ENCODE measurements at regions not wholly inside any gene's neighbourhood (a gene's known extent, or its start where the extent isn't known, plus 50 kb on each side); places are given as distances from the start of the nearest gene placed in this dataset.

GRCh38 chr6:50654155-50654554, 59.2 kb upstream of the TFAP2D start:
- no peak for DNase-seq

DNA sequence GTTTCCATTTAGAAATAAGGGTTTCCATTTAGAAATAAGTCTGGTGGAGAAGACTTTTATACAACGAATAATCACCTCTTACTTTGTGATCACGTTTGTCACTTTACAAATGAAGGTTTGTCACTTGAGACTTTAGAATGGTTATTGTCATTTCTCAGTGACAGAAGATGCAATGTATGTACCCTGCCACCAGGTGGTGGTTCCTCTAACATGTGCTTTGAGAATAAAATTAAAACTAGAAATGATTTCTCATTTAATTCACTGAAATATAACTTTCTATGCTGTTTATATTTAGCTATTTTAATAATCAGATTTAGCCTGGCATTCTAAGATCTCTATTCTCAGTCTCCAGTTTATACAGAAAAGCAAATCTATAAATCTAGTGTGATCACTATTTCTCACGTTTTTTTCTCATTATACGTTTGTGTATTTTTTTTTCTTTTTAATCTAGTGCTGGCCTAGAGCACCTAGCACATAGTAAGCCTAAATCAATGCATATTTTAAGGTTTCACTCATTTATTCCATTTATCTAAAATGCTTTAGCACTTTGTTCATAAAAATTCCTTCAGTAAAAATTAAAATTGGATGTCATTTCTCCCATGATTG, 57.4 kb upstream of the TFAP2D start:
- DNase-seq = no peak

DNA sequence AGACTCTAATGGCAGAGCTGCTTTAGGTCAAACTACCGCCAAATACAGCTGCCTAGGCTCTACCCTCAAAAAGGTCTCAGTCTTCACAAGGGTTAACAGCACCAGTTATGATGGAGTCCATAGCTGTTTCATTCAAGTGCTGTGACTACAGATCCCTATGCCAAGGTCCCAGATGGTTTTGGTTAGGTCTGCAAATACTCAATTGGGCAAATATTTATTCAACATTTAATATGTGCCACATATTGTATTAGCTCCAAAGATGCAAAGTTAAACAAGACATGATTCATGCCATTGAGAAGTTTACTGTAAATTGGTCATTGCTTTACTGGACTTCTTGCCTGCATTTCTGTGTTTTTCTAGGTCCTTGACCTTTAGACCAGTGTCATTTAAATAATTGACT, 55.8 kb upstream of the TFAP2D start:
- DNase-seq = no peak

DNA sequence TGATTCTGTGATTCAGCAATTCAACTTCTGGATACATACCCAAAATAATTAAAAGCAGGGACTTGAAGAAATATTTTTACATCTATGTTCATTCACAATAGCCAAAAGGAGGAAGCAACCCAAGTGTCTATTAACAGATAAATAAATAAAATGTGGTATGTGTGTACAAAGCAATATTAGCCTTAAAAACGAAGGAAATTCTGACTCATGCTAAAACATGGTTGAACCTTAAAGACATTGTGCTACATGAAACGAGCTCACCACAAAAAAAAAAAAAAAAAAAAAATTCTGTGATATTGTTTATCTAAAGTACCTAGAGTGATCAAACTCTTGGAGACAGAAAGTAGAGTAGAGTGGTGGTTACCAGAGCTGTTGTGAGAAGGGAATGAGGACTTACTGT, 54.8 kb upstream of the TFAP2D start:
- no peak for DNase-seq

- DNase-seq = no peak
Measured at GRCh38 chr6:50661636-50662035, 51.7 kb upstream of the TFAP2D start.
